DMS79 (cell line): ENCODE measurements at regions not wholly inside any gene's neighbourhood (a gene's known extent, or its start where the extent isn't known, plus 50 kb on each side); places are given as distances from the start of the nearest gene placed in this dataset.

Source experiments
- DNase-seq: peaks from one replicate; lab custom pipeline; 2025; lab: John Stamatoyannopoulos, UW

DNA sequence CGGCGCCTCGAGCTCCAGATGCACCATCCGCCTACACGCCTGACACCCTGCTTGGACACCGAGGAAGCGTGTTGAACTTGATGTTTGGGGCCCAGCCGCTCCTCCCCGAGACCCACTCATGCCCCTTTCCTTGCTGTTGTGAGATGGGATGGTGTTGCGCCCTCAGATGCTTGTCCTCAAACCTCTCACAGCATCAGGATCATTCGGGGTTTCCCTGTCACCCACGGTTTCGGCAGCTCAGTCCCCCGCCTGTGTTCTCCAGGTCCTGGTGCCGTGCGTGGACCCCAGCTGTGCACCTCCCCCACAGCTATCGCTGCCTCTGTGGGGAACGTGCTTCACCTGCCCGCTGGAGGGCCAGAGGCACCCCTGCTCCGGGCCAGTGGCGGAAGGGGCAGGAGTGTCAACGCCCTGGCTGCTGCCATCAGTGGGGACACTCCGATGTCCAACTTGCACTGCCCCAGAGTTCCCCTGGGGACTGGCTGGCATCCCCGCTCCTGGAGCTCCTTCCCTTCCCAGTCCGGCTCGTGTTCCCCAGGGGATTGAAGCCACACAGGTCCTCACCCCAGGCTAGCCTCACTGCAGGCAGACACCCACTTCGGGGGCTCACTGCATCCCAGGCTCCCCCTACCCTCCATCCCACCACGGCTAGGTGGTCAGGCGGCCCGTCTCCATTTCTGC lies 82.3 kb upstream of the ADRA2C start:
- DNase-seq, result no peak

GRCh38 chr4:3683077-3683743 lies 83.0 kb upstream of the ADRA2C start:
- no peak for DNase-seq

GRCh38 chr4:3682236-3683076 lies 83.7 kb upstream of the ADRA2C start:
- no peak for DNase-seq

DNA sequence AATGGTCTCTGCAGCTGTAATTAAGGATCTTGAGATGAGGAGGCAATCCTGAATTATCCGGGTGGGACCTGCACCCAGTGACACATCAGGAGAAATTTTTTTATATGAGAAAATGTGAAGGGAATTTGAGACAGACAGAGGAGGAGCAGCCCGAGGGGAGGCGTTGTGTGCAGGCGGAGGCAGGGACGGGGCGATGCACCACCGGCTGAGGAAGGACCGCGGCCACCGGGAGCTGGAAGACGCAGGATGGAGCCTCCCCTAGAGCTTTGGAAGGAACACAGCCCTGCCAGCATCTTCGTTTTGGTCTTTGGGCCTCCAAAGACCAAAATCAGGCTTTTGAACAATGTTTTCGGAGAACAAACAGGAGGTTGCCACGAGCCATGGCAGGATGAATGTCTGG lies 85.0 kb upstream of the ADRA2C start:
- no peak for DNase-seq

GRCh38 chr4:3680656-3681055 lies 85.5 kb upstream of the ADRA2C start:
- DNase-seq, result no peak

DNA sequence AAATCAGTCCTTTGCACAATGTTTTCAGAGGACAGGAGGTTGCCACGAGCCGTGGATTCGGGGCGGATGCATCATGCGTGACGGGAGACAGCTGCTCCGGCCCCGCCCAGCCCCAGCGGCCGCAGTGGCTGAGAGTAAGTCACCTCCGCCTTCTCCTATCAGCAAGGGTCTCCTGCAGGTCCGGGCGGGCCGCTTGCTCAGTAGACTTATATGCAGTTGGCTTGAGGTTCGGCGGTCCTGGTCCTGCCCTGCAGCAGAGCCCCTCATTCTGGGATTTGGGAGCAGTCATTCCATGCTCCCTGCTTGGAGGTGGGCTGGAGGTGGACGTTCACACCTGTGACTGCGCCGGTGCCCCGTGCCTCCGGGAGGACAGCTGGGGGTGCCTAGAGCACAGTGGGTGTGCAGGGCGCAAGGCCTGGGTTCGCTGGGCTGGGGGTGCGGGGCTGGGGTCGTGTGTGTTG lies 86.3 kb upstream of the ADRA2C start:
- DNase-seq, result peak; percentile 32

DNA sequence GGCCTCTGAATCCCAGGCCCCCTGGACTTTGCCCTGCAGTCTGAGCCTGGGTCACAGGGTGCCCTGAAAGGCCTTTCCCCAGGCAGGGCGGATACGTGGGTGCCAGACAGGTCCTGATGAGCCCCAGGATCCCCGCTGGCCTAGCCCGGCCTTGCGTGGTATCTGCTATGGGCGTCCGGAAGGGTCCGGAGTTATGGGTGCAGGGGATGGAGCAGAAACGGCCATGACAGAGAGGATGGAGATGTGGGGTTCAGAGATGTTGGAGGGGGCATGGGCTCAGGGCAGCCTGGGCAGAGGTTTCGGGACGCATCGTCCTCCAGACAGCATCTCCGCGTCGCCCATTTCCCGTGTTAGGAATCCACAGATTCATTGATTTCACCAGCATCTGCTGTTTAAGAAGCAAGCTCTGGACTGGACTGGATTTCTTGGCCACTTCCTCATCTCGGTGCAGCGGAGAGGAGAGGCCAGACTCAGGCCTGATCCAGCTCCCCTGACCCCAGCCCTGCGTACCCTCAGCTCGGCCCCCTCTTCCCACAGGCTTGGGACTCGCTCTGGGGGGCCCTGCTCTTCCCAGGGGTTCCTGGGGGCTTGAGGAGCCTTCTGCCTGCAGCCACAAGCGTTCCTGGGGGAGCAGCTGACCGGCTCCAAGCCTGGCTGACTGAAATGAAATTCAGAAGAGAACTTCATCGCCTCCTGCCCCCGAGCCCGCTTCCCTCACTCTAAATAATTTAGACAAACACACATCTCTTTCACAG lies 86.9 kb upstream of the ADRA2C start:
- DNase-seq, result no peak

DNA sequence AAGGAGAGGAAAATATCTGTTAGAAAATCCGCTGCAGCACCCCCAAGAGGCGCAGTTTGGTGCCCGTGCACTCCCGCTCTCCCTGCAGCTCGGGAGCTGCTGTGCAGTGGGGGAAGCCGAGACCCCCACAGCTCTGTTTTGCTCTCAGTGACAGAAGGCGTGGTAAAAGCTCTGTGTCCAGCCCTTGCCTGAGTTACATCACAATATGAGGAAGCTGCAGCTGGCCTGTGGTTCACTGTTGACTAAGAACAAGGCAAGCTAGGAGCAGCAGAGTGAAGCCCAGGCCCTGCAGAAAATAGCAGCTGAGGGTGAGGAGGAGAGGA lies 88.5 kb upstream of the ADRA2C start:
- no peak for DNase-seq

- DNase-seq, result no peak
Observed at GRCh38 chr4:3676907-3677747, 89.1 kb upstream of the ADRA2C start.

DNA sequence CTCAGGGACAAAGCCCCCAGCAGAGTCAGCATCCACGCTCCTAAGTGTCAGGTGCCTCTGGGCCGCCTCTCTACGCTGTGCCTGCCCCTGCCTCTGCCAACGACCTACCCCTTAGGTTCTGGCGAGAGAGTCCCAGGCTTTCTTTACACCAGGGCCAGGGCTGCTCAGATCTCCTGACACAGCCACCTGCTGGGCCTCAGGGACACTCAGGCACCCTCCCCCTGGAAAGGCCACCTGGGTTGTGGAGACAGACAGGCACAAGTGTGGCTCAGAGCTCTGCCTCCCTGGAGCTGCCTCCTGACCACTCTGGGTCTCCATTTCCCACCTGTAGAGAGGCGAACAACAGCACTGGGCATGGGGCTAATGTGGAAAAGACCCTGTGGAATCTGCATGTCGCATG lies 90.0 kb upstream of the ADRA2C start:
- no peak for DNase-seq

GRCh38 chr4:3675251-3676115 lies 90.7 kb upstream of the ADRA2C start:
- no peak for DNase-seq

- DNase-seq, result no peak
Observed at GRCh38 chr4:3674479-3674851, 91.7 kb upstream of the ADRA2C start.

- DNase-seq, result no peak
Observed at GRCh38 chr4:3673716-3674478, 92.3 kb upstream of the ADRA2C start.

GRCh38 chr4:3673176-3673575 lies 93.0 kb upstream of the ADRA2C start:
- DNase-seq, result no peak

- no peak for DNase-seq
Observed at GRCh38 chr4:3672465-3672831, 93.7 kb upstream of the ADRA2C start.

GRCh38 chr4:3671571-3672464 lies 94.4 kb upstream of the ADRA2C start:
- DNase-seq, result no peak

DNA sequence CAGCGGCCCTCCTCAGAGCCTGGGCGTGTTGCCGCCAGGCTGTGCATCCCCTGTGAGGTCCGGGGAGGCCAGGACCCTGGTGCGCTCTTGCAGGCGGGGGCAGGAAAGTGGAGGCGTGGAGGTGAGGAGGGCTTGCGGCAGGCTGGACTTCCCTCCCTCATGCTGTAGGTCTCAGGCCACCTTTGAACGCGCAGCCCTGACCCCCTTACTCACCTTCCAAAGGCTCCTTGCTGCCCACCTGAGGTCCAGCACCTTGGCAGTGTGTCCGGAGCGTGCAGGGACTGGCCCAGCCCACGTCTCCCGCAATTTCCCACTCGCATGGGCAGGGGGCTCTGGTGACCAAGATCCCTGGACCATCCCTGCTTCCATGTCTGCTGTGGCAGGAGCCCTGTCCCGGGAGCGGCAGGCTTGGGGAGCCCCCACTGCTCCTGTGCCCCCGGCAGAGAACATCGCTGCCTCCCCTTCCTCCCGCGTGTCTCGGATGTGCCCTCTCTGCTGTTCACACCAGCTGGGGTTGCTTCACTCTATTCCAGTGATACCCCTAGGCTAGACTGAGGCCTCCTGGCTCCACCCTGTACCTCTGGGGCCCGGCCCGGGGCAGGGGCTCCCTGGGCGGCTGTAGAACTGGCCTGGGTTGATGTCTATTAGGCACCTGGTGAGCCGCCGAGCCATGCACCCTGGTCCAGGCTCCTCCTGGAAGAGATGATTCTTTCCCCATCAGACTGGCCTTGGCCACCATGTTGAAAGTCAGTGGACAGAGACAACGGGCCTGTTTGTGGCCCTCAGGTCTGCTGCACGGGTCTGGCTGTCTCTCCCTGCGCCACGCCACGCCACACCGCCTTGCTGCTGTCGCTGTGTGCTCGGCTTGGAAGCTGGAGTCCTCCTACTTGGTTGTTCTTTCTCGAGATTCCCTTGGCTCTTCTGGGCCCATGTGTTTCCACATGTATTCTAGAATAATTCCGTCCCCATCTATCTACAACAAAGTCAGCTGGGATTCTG lies 95.4 kb upstream of the ADRA2C start:
- DNase-seq, result no peak

- DNase-seq, result no peak
Observed at GRCh38 chr4:3669553-3669949, 96.6 kb upstream of the ADRA2C start.
